ENCODE measurements at regions not wholly inside any gene's neighbourhood (a gene's known extent, or its start where the extent isn't known, plus 50 kb on each side); places are given as distances from the start of the nearest gene placed in this dataset.

GRCh38 chr5:4907571-4907970 lies 232.6 kb upstream of the ADAMTS16 start:
- no peaks in the 10 kb centered on the region for H3K9me3 Mint-ChIP-seq
- Histone ChIP-seq H3K27ac (ENCODE audit: insufficient read length, low read depth, low read length) (no peak overlapping the region), H2BK120ac (ENCODE audit: low read depth, low read length, poor library complexity, severe bottlenecking) (no peak overlapping the region), H3K4ac (ENCODE audit: low read depth, low read length) (no peak overlapping the region), H2AFZ (ENCODE audit: low read length) (no peak overlapping the region), H3K23me2 (ENCODE audit: insufficient read length, low read depth, low read length, poor library complexity, severe bottlenecking) (peaks cover 3% of the 10 kb centered on the region), H4K91ac (ENCODE audit: insufficient read length, low read depth, low read length) (no peak overlapping the region), H2BK15ac (ENCODE audit: low read depth, low read length) (no peak overlapping the region), H3K4me1 (ENCODE audit: insufficient read depth, low read length) (no peaks in the 10 kb centered on the region), H3T11ph (ENCODE audit: low read length) (no peak overlapping the region), H3K9me3 (ENCODE audit: control insufficient read depth, low read depth, low read length) (no peaks in the 10 kb centered on the region), H2BK12ac (ENCODE audit: insufficient read length, low read depth, low read length) (no peak overlapping the region), H4K20me1 (ENCODE audit: control insufficient read depth, insufficient read depth, insufficient read length) (no peaks in the 10 kb centered on the region), H3K4me2 (ENCODE audit: insufficient read depth, insufficient read length, low read length) (no peak overlapping the region), H4K8ac (replicated peaks; ENCODE audit: insufficient read length, low read depth, low read length) (no peak overlapping the region), H3K27me3 (ENCODE audit: insufficient read depth, low read length) (no peaks in the 10 kb centered on the region), H3K23ac (ENCODE audit: insufficient read length, low read depth, low read length) (no peak overlapping the region), H2AK5ac (ENCODE audit: insufficient read length, low read length) (no peak overlapping the region), H2BK5ac (ENCODE audit: insufficient read length, low read length) (no peak overlapping the region), H4K5ac (ENCODE audit: insufficient read length, low read depth, low read length) (no peak overlapping the region), H3K79me1 (ENCODE audit: insufficient read depth, low read depth, low read length, poor library complexity, severe bottlenecking) (no peaks in the 10 kb centered on the region), H3K14ac (ENCODE audit: insufficient read depth, low read length) (no peak overlapping the region), H3K9ac (ENCODE audit: extremely low read depth, insufficient read length, low read length) (no peak overlapping the region), H2BK20ac (ENCODE audit: low read depth, low read length, poor library complexity, severe bottlenecking) (no peak overlapping the region), H3K56ac (ENCODE audit: insufficient read length, low read depth, low read length) (no peak overlapping the region), H3K18ac (ENCODE audit: insufficient read length, low read depth, low read length) (no peak overlapping the region), H3K79me2 (ENCODE audit: insufficient read depth, low read length) (no peaks in the 10 kb centered on the region)
- DNase-seq = no peak
- peaks cover 0 to 3% (median 0%) of the 10 kb centered on the region in 3 experiments; a peak in 1 of 7 replicates for H3K36me3 Mint-ChIP-seq (ENCODE audit: insufficient read depth in 1 of 3, low read depth in 3 of 3)
- no peaks in the 10 kb centered on the region; the same call in none of the 2 replicates for H3K27me3 Mint-ChIP-seq (ENCODE audit: low read depth)
- WGBS (ENCODE audit: extremely low coverage, insufficient read length, low lambda C conversion rate) = no CpG with 5 or more reads among the region's 3 CpGs
- H3K27ac Mint-ChIP-seq = no peak overlapping the region; a peak in 1 of 7 replicates
- H3K4me3 Mint-ChIP-seq = no peak overlapping the region
- peaks cover 0 to 7% of the 10 kb centered on the region in 2 experiments; a peak in 2 of 4 replicates for H3K4me1 Mint-ChIP-seq
- no peak for TF ChIP-seq CTCF (conservative IDR thresholded peaks at IDR 0.05)

Data from H9 (cell line).